ENCODE measurements at regions not wholly inside any gene's neighbourhood (a gene's known extent, or its start where the extent isn't known, plus 50 kb on each side); places are given as distances from the start of the nearest gene placed in this dataset.
A peak's percentile ranks its signal among the peaks of the same experiment; 100 is the strongest.

GRCh38 chr21:15139898-15140297 lies 75.1 kb upstream of the NRIP1 start:
- no peak overlapping the region for H3K4me3 ChIP-seq
- no peaks in the 10 kb centered on the region for H3K36me3 ChIP-seq (ENCODE audit: control insufficient read depth in 4 of 4, insufficient read depth in 4 of 4, low read length in 4 of 4)
- no peak overlapping the region for H3K9ac ChIP-seq (ENCODE audit: insufficient read depth in 1 of 2, low read length in 2 of 2)
- TF ChIP-seq, protein P1, sequence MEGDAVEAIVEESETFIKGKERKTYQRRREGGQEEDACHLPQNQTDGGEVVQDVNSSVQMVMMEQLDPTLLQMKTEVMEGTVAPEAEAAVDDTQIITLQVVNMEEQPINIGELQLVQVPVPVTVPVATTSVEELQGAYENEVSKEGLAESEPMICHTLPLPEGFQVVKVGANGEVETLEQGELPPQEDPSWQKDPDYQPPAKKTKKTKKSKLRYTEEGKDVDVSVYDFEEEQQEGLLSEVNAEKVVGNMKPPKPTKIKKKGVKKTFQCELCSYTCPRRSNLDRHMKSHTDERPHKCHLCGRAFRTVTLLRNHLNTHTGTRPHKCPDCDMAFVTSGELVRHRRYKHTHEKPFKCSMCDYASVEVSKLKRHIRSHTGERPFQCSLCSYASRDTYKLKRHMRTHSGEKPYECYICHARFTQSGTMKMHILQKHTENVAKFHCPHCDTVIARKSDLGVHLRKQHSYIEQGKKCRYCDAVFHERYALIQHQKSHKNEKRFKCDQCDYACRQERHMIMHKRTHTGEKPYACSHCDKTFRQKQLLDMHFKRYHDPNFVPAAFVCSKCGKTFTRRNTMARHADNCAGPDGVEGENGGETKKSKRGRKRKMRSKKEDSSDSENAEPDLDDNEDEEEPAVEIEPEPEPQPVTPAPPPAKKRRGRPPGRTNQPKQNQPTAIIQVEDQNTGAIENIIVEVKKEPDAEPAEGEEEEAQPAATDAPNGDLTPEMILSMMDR (IDR thresholded peaks at IDR 0.05; ENCODE audit: control extremely low read depth, extremely low read depth), result no peak
- 38 to 43% methylated on average over 4 of the region's 4 CpGs for WGBS, 2 donors
- no peaks in the 10 kb centered on the region for H3K9me3 ChIP-seq (ENCODE audit: control insufficient read depth in 4 of 4, insufficient read depth in 3 of 4, low read length in 3 of 4)
- peaks cover 0 to 12% (median 3%) of the 10 kb centered on the region in 5 donors for H3K4me1 ChIP-seq (ENCODE audit: control insufficient read depth in 5 of 5, insufficient read depth in 5 of 5, low read length in 5 of 5)
- DNase-seq (peak in 2 of 3 donors; percentile 3 to 15), ATAC-seq (ENCODE audit: insufficient read depth, low FRiP score) (no peak)
- H3K27me3 ChIP-seq (ENCODE audit: control insufficient read depth in 3 of 3, insufficient read depth in 3 of 3, low read length in 2 of 3), result peaks cover 0 to 3% (median 0%) of the 10 kb centered on the region in 3 donors
- H3K27ac ChIP-seq (ENCODE audit: low read depth in 1 of 2, low read length in 1 of 2), result no peak overlapping the region

- peak; percentile 40 to 74 (median 51) for DNase-seq
- Histone ChIP-seq H3K27ac (ENCODE audit: low read depth in 1 of 2, low read length in 1 of 2) (no peak overlapping the region), H3K27me3 (ENCODE audit: control insufficient read depth in 3 of 3, insufficient read depth in 3 of 3, low read length in 2 of 3) (peaks cover 0 to 3% (median 0%) of the 10 kb centered on the region in 3 donors), H3K4me3 (no peak overlapping the region), H3K36me3 (ENCODE audit: control insufficient read depth in 4 of 4, insufficient read depth in 4 of 4, low read length in 4 of 4) (no peaks in the 10 kb centered on the region), H3K9me3 (ENCODE audit: control insufficient read depth in 4 of 4, insufficient read depth in 3 of 4, low read length in 3 of 4) (no peaks in the 10 kb centered on the region), H3K4me1 (ENCODE audit: control insufficient read depth in 5 of 5, insufficient read depth in 5 of 5, low read length in 5 of 5) (peaks cover 0 to 12% (median 3%) of the 10 kb centered on the region in 5 donors), H3K9ac (ENCODE audit: insufficient read depth in 1 of 2, low read length in 2 of 2) (no peak overlapping the region)
- ATAC-seq (ENCODE audit: insufficient read depth, low FRiP score), result no peak
- WGBS, 2 donors, result 30 to 46% methylated on average over 9 of the region's 9 CpGs
- TF ChIP-seq, protein P1 (IDR thresholded peaks at IDR 0.05; ENCODE audit: control extremely low read depth, extremely low read depth), result no peak
These were observed 75.7 kb upstream of the NRIP1 start for GRCh38 chr21:15140321-15141019.

DNA sequence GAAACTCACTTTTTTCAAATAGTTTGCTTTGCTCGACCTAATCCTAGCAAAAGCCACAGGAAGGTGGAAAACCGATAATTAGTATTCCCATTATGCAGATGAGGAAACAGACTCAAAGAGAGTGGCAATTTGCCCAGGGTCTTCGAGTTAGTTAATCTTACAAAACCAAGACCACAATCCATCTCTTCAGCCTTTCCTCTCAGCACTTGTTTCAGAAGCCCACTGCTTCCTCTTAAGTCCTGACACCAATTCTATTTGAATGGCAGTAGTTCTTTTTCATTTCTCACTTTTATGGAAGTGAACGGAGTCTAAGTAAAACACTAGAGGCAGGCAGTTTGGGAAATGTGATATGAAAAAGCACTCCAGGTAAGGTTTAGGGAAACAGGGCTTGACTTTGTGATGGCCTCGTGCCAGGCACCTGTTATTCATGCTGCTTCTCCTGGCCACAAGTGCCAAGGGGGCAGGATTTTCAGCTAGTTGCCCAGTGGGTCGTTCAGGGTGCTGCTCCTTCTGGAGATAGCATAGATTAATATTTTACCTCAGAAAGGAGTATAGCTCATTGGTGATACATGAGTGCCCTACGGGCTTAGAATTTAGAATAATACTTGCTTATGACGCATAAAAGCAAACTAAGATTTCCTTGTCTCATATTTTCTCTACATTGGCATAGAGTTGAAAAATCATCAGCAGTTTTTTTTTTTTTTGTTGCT lies 76.6 kb upstream of the NRIP1 start:
- 32 to 40% methylated on average over 8 of the region's 8 CpGs for WGBS, 2 donors
- Histone ChIP-seq H3K9me3 (ENCODE audit: control insufficient read depth in 4 of 4, insufficient read depth in 3 of 4, low read length in 3 of 4) (no peaks in the 10 kb centered on the region), H3K36me3 (ENCODE audit: control insufficient read depth in 4 of 4, insufficient read depth in 4 of 4, low read length in 4 of 4) (no peaks in the 10 kb centered on the region), H3K4me3 (no peak overlapping the region), H3K27ac (ENCODE audit: low read depth in 1 of 2, low read length in 1 of 2) (no peak overlapping the region), H3K4me1 (ENCODE audit: control insufficient read depth in 5 of 5, insufficient read depth in 5 of 5, low read length in 5 of 5) (peaks cover 0 to 12% (median 3%) of the 10 kb centered on the region in 5 donors), H3K27me3 (ENCODE audit: control insufficient read depth in 3 of 3, insufficient read depth in 3 of 3, low read length in 2 of 3) (peaks cover 0 to 3% (median 0%) of the 10 kb centered on the region in 3 donors), H3K9ac (ENCODE audit: insufficient read depth in 1 of 2, low read length in 2 of 2) (no peak overlapping the region)
- TF ChIP-seq, protein P1 (IDR thresholded peaks at IDR 0.05; ENCODE audit: control extremely low read depth, extremely low read depth), result no peak
- DNase-seq (peak; percentile 37 to 76 (median 64)), ATAC-seq (ENCODE audit: insufficient read depth, low FRiP score) (peak; percentile 49)

All from lung (tissue), 11 donors.